Adrenal gland (tissue), 9 donors: ENCODE measurements at regions not wholly inside any gene's neighbourhood (a gene's known extent, or its start where the extent isn't known, plus 50 kb on each side); places are given as distances from the start of the nearest gene placed in this dataset.

ENCODE experiments used
- DNase-seq, 7 donors: peaks; one replicate each; pipeline ENCODE4 v3.0.0-alpha.2; 2019 to 2020
- H3K27ac ChIP-seq, 5 donors: fragments of 200-600 bp; sonication (generic) in 4 of 5; 1 replicate in 3 of 5; 2 replicates in 2 of 5; pipeline versions ENCODE4 v1.5.1 to v1.8.0; 2016 to 2020; ENCODE audit warnings: mild to moderate bottlenecking in 1 of 5
- H3K27me3 ChIP-seq: fragments of 200-600 bp; 2 replicates; pipeline ENCODE4 v1.8.0; 2021
- H3K36me3 ChIP-seq, 2 donors: fragments of 200-600 bp; replicated peaks in 1 of 2; 1 replicate in 1 of 2; 2 replicates in 1 of 2; pipeline versions ENCODE4 v1.5.1 to v1.8.0; 2018 to 2022
- H3K4me1 ChIP-seq, 2 donors: fragments of 200-600 bp; replicated peaks in 1 of 2; 1 replicate in 1 of 2; 2 replicates in 1 of 2; pipeline versions ENCODE4 v1.5.1 to v1.8.0; 2018 to 2021
- H3K4me3 ChIP-seq, 4 donors: fragments of 200-600 bp; sonication (generic) in 3 of 4; one replicate each; pipeline ENCODE4 v1.5.1; 2016 to 2018
- H3K9me3 ChIP-seq, 3 donors: fragments of 200-600 bp; sonication (generic) in 1 of 3; replicated peaks in 1 of 3; 1 replicate in 2 of 3; 2 replicates in 1 of 3; pipeline versions ENCODE4 v1.5.1 to v1.8.0; 2016 to 2021
- POLR2A ChIP-seq, 2 donors: fragments of 450-650 bp; IDR thresholded peaks; one replicate each; pipeline ENCODE4 v1.6.1; 2017; ENCODE audit warnings: antibody characterized with exemption in 2 of 2, mild to moderate bottlenecking in 2 of 2, moderate library complexity in 1 of 2
- WGBS, 4 donors: extraction: QIAGEN DNeasy Blood & Tissue Kit in 2 of 4; methylation state at CpG; one replicate each; pipeline versions ENCODE4 v1.1.5 to v1.1.7; 2013 to 2017; 5-methylcytosine and 5-hydroxymethylcytosine counted together
- intact Hi-C, 2 donors: fragments of 100-400 bp; cut with DNase I; formaldehyde crosslinking; loops; one replicate each; pipeline versions ENCODE4 v1.14.1 to v1.15.0; 2022 to 2023
- TF ChIP-seq, protein P1 (sequence below), 6 experiments: fragments of 450-650 bp in 4 of 6; fragments of 200-600 bp in 2 of 6; sonication (generic) in 1 of 6; IDR thresholded peaks; 1 replicate in 5 of 6; 2 replicates in 1 of 6; pipeline versions ENCODE4 v1.5.1 to v1.8.0; 2016 to 2021; ENCODE audit warnings: antibody characterized with exemption in 6 of 6, mild to moderate bottlenecking in 2 of 6, moderate library complexity in 1 of 6
- donor health status: healthy with polysubstance abuse.
- donor health status: Bipolar disorder and iron deficiency.
- donor health status: DM: yes; HTN: yes; CAD: no.
- donor health status: DM: no; HTN: no; CAD: no.
- donor health status: DM: no; HTN: no; CAD: no.

DNA sequence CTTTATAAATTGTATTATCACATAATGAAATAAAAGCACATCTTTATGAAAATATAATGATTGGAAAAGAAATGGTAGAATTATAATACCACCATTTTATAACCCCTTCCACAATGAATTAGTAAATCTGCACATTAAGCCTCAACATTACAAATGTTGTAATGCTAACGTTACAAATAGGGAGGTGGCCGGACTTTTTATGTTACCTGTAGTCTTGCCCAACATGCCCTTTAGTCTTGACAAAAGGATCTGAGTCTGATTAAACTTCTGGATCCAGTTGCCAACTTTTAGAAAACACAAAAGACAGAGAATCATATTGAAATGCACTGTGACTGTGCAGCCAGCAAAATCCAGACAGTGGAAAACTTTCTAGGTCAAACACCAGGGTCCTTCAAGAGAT lies 617.3 kb downstream of the KCNJ3 start:
- no peaks in the 10 kb centered on the region for H3K9me3 ChIP-seq
- no peak overlapping the region for H3K27ac ChIP-seq
- H3K27me3 ChIP-seq = no peaks in the 10 kb centered on the region
- intact Hi-C loops = loop anchor here in 1 of 2 donors (10.0 kb wide), 1 partner anchor 691 kb away; no protein-coding TSS in a partner anchor
- no peak for DNase-seq
- WGBS, 4 donors = 42 to 55% (median 48%) methylated on average over 2 of the region's 2 CpGs
- H3K4me3 ChIP-seq = no peak overlapping the region
- TF ChIP-seq, protein P1, sequence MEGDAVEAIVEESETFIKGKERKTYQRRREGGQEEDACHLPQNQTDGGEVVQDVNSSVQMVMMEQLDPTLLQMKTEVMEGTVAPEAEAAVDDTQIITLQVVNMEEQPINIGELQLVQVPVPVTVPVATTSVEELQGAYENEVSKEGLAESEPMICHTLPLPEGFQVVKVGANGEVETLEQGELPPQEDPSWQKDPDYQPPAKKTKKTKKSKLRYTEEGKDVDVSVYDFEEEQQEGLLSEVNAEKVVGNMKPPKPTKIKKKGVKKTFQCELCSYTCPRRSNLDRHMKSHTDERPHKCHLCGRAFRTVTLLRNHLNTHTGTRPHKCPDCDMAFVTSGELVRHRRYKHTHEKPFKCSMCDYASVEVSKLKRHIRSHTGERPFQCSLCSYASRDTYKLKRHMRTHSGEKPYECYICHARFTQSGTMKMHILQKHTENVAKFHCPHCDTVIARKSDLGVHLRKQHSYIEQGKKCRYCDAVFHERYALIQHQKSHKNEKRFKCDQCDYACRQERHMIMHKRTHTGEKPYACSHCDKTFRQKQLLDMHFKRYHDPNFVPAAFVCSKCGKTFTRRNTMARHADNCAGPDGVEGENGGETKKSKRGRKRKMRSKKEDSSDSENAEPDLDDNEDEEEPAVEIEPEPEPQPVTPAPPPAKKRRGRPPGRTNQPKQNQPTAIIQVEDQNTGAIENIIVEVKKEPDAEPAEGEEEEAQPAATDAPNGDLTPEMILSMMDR (IDR thresholded peaks at IDR 0.05) = no peak
- TF ChIP-seq POLR2A (IDR thresholded peaks at IDR 0.05) = no peak
- H3K4me1 ChIP-seq = no peaks in the 10 kb centered on the region
- no peaks in the 10 kb centered on the region for H3K36me3 ChIP-seq

DNA sequence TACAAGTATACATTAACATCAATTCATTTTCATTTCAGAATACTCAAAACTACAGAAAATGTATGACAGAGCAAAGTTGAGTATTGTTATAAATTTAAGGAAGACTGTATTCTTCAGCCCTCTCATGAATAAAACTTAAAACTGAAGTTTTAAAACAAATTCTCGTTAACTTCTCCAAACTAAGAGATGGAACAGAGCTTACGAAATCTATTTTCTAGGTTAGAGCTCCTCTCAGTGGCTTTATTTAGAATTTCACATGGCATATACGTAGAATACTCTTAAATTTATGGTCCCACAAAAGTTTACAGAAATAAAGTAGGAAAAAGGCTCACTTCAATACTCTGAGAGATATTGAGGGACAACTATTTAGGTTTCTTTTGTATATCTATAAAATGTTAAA lies 612.1 kb downstream of the KCNJ3 start:
- WGBS, 4 donors = 8 to 10% (median 8%) methylated on average over 3 of the region's 3 CpGs
- TF ChIP-seq, protein P1 (IDR thresholded peaks at IDR 0.05) = peak in 5 of 6 experiments; percentile 18 to 50 (median 48)
- TF ChIP-seq POLR2A (IDR thresholded peaks at IDR 0.05) = no peak
- Histone ChIP-seq H3K9me3 (no peaks in the 10 kb centered on the region), H3K4me1 (no peaks in the 10 kb centered on the region), H3K27me3 (no peaks in the 10 kb centered on the region), H3K36me3 (no peaks in the 10 kb centered on the region), H3K4me3 (no peak overlapping the region), H3K27ac (no peak overlapping the region)
- no peak for DNase-seq
- intact Hi-C loops = loop anchor here in 1 of 2 donors (10.0 kb wide), 1 partner anchor 686 kb away; no protein-coding TSS in a partner anchor

DNA sequence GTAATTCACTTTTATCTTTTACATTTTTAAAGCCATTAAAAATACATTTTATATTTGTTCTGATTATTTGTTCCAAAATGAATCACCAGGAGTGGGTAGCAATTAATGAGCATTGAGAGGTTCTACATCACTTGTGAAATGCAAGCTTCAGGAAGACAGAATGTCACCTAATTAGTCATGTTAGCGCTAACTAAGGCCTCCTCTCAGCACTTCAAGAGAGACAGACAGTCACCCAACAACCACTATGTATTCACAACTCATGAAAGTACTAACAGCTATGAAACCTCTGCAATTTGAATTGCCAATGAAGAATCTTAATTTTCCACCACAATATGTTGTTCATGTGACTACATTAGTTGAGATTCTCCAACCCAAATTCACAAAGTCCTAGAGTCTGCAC lies 611.0 kb downstream of the KCNJ3 start:
- intact Hi-C loops = no loop called here
- Histone ChIP-seq H3K27me3 (no peaks in the 10 kb centered on the region), H3K4me1 (no peaks in the 10 kb centered on the region), H3K9me3 (no peaks in the 10 kb centered on the region), H3K4me3 (no peak overlapping the region), H3K27ac (no peak overlapping the region), H3K36me3 (no peaks in the 10 kb centered on the region)
- no peak for DNase-seq
- 86 to 100% (median 92%) methylated on average over 1 of the region's 1 CpG for WGBS, 4 donors
- TF ChIP-seq POLR2A (IDR thresholded peaks at IDR 0.05) = no peak
- TF ChIP-seq, protein P1 (IDR thresholded peaks at IDR 0.05) = no peak

DNA sequence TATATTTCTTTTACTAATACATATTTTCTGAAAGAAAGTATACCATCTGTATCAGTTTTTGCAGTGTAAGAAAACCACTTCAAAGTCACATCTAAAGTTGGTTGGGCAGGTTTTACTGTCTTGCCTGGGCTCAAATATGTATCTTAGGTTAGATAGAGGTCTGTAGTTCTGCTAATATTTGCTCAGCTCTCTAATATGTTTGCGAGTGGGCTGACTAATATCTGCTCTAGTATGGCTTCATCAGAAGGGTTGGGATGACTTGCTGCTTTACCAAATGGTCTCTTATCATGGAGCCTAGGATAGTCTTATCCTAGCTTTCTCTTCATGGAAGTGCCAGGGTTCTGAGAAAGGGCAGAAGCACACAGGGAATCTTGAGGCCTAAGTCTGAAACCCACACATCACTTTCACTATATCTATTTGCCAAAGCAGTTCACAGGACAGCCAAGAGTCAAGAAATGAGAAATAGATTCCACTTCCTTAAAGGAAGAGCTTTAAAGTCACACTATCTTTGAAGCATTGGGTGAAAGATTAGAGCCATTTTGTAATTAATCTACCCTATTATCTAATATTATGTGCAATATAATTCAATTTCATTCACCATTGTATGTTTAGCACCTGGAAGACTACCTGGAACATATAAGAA lies 610.0 kb downstream of the KCNJ3 start:
- DNase-seq = no peak
- WGBS, 4 donors = 67 to 84% (median 76%) methylated on average over 1 of the region's 1 CpG
- TF ChIP-seq POLR2A (IDR thresholded peaks at IDR 0.05) = no peak
- TF ChIP-seq, protein P1 (IDR thresholded peaks at IDR 0.05) = no peak

More for the DNA sequence above, 610.0 kb downstream of the KCNJ3 start:
- intact Hi-C loops = no loop called here
- no peaks in the 10 kb centered on the region for H3K4me1 ChIP-seq
- H3K36me3 ChIP-seq = no peaks in the 10 kb centered on the region
- H3K27me3 ChIP-seq = no peaks in the 10 kb centered on the region
- no peaks in the 10 kb centered on the region for H3K9me3 ChIP-seq
- no peak overlapping the region for H3K4me3 ChIP-seq
- no peak overlapping the region for H3K27ac ChIP-seq
